ENCODE measurements at regions not wholly inside any gene's neighbourhood (a gene's known extent, or its start where the extent isn't known, plus 50 kb on each side); places are given as distances from the start of the nearest gene placed in this dataset.

GRCh38 chr20:56867128-56867527, 238.0 kb downstream of the TFAP2C start:
- TF ChIP-seq CTCF (IDR thresholded peaks at IDR 0.05), result no peak
- no peak for TF ChIP-seq POLR2AphosphoS5 (IDR thresholded peaks at IDR 0.05; ENCODE audit: low read depth, low read length)
- no peak for TF ChIP-seq REST (IDR thresholded peaks at IDR 0.05; ENCODE audit: insufficient read depth in 1 of 2, low read depth in 2 of 2, low read length in 1 of 2)
- TF ChIP-seq SIN3A (IDR thresholded peaks at IDR 0.05; ENCODE audit: borderline replicate concordance, insufficient read depth, low read depth, low read length), result no peak
- no peak for TF ChIP-seq TCF7L2 (IDR thresholded peaks at IDR 0.05; ENCODE audit: low read depth, low read length)
